ENCODE measurements at regions not wholly inside any gene's neighbourhood (a gene's known extent, or its start where the extent isn't known, plus 50 kb on each side); places are given as distances from the start of the nearest gene placed in this dataset.

DNA sequence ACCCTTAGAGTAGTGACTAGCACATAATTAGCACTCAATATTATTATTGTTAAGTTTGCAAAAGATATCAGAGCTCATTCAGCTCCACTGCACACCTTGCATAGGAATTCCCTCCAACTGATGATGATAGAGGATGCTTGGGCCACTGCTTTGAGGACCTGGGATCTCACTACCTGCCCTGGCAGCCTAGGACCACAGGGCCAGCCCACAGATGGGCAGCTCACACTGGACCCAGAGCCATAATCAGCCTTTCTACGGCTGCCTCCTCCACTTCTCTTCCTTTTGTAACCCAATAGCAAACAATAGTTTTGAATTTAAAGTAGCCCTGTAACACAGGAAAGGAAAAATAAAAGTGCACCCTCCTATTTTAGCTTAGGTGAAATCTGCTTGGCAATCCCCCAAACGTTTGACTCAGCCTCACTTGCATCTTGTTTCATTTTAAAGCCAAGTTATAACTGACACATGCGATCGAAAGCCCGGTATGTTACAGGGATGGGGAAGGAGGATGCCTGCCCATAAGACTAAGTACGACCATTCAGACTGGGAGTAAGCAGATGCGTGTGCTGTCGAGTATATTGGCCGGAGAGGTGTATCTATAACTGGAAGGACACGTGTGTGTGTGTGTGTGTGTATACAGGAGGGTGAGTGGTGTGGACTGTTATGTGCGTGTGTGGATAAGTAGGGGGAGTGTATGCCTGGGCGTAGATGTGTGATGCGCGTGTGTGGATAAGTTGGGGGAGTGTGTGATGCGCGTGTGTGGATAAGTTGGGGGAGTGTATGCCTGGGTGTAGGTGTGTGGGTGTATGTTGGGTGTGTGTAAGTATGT lies 65.9 kb downstream of the CPN2 start:
- Histone ChIP-seq H3K9ac (ENCODE audit: low read depth in 1 of 3, low read length in 3 of 3) (no peak overlapping the region), H3K27ac (ENCODE audit: low read depth, low read length) (no peak overlapping the region), H3K4me3 (ENCODE audit: low read length in 3 of 3) (no peak overlapping the region), H3K4me1 (ENCODE audit: control insufficient read depth in 3 of 3, insufficient read depth in 3 of 3, low read length in 3 of 3) (peaks cover 5 to 17% (median 13%) of the 10 kb centered on the region in 3 donors), H3K9me3 (ENCODE audit: control insufficient read depth in 3 of 3, low read length in 3 of 3) (peaks cover 0 to 3% (median 0%) of the 10 kb centered on the region in 3 donors), H3K36me3 (ENCODE audit: control insufficient read depth in 3 of 3, insufficient read depth in 3 of 3, low read length in 3 of 3) (no peaks in the 10 kb centered on the region), H3K27me3 (ENCODE audit: control insufficient read depth in 3 of 3, insufficient read depth in 3 of 3, low read length in 3 of 3) (peaks cover 3 to 14% (median 9%) of the 10 kb centered on the region in 3 donors)

DNA sequence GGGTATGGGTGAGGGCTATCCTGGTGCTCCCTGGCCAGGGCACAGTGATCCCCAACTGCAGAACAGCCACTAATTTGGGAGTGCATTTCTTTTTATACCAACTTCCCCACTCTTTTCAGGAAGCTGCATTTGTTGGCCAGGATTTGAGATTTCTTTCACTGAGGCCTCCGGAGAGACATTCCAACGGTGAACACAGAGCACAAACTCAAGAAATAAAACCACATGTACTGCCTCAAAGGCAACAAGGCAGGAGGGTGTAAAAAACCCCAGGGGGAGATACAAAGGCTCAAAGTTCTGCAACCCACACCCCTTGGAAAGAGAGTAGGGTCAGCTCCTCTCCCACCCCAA lies 65.3 kb downstream of the CPN2 start:
- no peak overlapping the region for H3K9ac ChIP-seq (ENCODE audit: low read depth in 1 of 3, low read length in 3 of 3)
- H3K4me1 ChIP-seq (ENCODE audit: control insufficient read depth in 3 of 3, insufficient read depth in 3 of 3, low read length in 3 of 3) = peaks cover 5 to 17% (median 13%) of the 10 kb centered on the region in 3 donors
- no peak overlapping the region for H3K4me3 ChIP-seq (ENCODE audit: low read length in 3 of 3)
- peaks cover 0 to 5% (median 0%) of the 10 kb centered on the region in 3 donors for H3K9me3 ChIP-seq (ENCODE audit: control insufficient read depth in 3 of 3, low read length in 3 of 3)
- no peak overlapping the region for H3K27ac ChIP-seq (ENCODE audit: low read depth, low read length)
- peaks cover 3 to 14% (median 5%) of the 10 kb centered on the region in 3 donors for H3K27me3 ChIP-seq (ENCODE audit: control insufficient read depth in 3 of 3, insufficient read depth in 3 of 3, low read length in 3 of 3)
- H3K36me3 ChIP-seq (ENCODE audit: control insufficient read depth in 3 of 3, insufficient read depth in 3 of 3, low read length in 3 of 3) = no peaks in the 10 kb centered on the region

DNA sequence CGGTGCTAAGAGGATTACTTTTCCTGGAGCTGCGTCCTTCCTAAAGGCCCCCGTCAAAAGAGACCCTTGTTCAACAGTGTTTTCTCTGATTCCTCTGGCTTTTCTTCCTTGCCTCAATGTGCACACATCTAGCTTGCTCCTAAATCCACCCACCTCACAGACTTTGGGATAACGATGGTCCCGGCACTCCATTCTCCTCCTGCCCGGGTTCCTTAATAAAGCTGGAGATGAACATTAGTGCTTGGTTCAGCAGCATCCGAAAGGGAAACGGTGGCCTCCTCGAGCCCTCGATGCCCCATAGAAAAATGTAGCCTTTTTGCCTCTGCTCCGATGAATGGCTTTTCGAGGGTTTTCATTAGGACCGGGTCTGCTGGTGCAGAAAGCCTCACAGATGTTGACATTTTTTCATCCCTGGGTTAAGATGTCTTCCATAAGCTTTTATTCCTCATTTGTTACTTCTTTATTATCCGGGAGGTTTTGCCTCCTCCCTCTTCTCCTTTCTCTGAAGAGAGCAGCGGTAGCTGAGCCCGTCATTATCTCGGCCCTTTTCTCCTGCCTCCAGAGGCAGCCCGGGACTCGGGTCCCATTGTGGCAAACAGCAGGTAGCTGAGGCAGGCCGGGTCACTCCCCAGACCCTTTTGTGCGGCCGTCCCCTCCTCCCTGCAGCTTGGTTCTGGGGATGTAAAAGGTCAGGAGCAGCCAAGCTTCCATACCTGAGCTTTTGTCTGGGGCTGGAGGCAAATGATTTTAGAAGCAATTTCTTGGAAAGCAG lies 64.6 kb downstream of the CPN2 start:
- no peak overlapping the region for H3K9ac ChIP-seq (ENCODE audit: low read depth in 1 of 3, low read length in 3 of 3)
- peaks cover 5 to 17% (median 13%) of the 10 kb centered on the region in 3 donors for H3K4me1 ChIP-seq (ENCODE audit: control insufficient read depth in 3 of 3, insufficient read depth in 3 of 3, low read length in 3 of 3)
- no peaks in the 10 kb centered on the region for H3K36me3 ChIP-seq (ENCODE audit: control insufficient read depth in 3 of 3, insufficient read depth in 3 of 3, low read length in 3 of 3)
- H3K9me3 ChIP-seq (ENCODE audit: control insufficient read depth in 3 of 3, low read length in 3 of 3) = peaks cover 0 to 7% (median 0%) of the 10 kb centered on the region in 3 donors
- H3K4me3 ChIP-seq (ENCODE audit: low read length in 3 of 3) = no peak overlapping the region
- no peak overlapping the region for H3K27ac ChIP-seq (ENCODE audit: low read depth, low read length)
- peaks cover 2 to 14% (median 3%) of the 10 kb centered on the region in 3 donors for H3K27me3 ChIP-seq (ENCODE audit: control insufficient read depth in 3 of 3, insufficient read depth in 3 of 3, low read length in 3 of 3)

DNA sequence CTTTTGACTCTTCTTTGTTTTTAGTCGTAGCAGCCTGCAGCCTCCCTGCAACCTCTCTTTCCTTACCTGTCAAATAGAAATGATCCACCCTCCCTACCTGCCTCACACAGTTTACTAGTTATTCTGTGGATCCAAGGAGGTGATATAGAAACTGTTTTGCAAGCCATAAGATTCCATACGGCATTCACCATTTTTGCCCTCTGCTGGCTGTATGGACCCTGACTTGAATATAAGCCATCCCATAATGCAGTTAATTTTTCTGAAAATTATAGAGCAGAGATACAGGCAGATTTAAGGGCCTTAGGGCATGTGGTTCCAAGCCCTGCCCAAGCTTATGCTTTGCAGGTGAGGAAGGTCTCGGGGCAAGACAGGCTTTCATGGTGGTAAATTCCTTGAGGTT lies 63.8 kb downstream of the CPN2 start:
- Histone ChIP-seq H3K4me3 (ENCODE audit: low read length in 3 of 3) (no peak overlapping the region), H3K27ac (ENCODE audit: low read depth, low read length) (no peak overlapping the region), H3K36me3 (ENCODE audit: control insufficient read depth in 3 of 3, insufficient read depth in 3 of 3, low read length in 3 of 3) (no peaks in the 10 kb centered on the region), H3K27me3 (ENCODE audit: control insufficient read depth in 3 of 3, insufficient read depth in 3 of 3, low read length in 3 of 3) (peaks cover 2 to 14% (median 3%) of the 10 kb centered on the region in 3 donors), H3K9ac (ENCODE audit: low read depth in 1 of 3, low read length in 3 of 3) (no peak overlapping the region), H3K9me3 (ENCODE audit: control insufficient read depth in 3 of 3, low read length in 3 of 3) (peaks cover 0 to 7% (median 0%) of the 10 kb centered on the region in 3 donors), H3K4me1 (ENCODE audit: control insufficient read depth in 3 of 3, insufficient read depth in 3 of 3, low read length in 3 of 3) (peaks cover 5 to 15% (median 9%) of the 10 kb centered on the region in 3 donors)

- Histone ChIP-seq H3K9ac (ENCODE audit: low read depth in 1 of 3, low read length in 3 of 3) (no peak overlapping the region), H3K4me1 (ENCODE audit: control insufficient read depth in 3 of 3, insufficient read depth in 3 of 3, low read length in 3 of 3) (peaks cover 0 to 10% (median 4%) of the 10 kb centered on the region in 3 donors), H3K27me3 (ENCODE audit: control insufficient read depth in 3 of 3, insufficient read depth in 3 of 3, low read length in 3 of 3) (peaks cover 0 to 11% (median 3%) of the 10 kb centered on the region in 3 donors), H3K4me3 (ENCODE audit: low read length in 3 of 3) (no peak overlapping the region), H3K27ac (ENCODE audit: low read depth, low read length) (no peak overlapping the region), H3K9me3 (ENCODE audit: control insufficient read depth in 3 of 3, low read length in 3 of 3) (peaks cover 0 to 7% (median 0%) of the 10 kb centered on the region in 3 donors), H3K36me3 (ENCODE audit: control insufficient read depth in 3 of 3, insufficient read depth in 3 of 3, low read length in 3 of 3) (no peaks in the 10 kb centered on the region)
Measured at GRCh38 chr3:194287977-194288706, 63.0 kb downstream of the CPN2 start.

All from skeletal muscle tissue (tissue), 3 donors.